CD14-positive monocyte (primary cell): ENCODE measurements at regions not wholly inside any gene's neighbourhood (a gene's known extent, or its start where the extent isn't known, plus 50 kb on each side); places are given as distances from the start of the nearest gene placed in this dataset.

Experiments used
- DNase-seq, 3 donors: peaks; one replicate each; pipeline ENCODE4 v3.0.0-alpha.2; 2011 to 2022
- H2AFZ ChIP-seq: 2 replicates; pipeline ENCODE4 v1.6.0; 2012; ENCODE audit warnings: mild to moderate bottlenecking, low read depth, low read length, inconsistent platforms; ENCODE audit not compliant: insufficient read depth, poor library complexity, severe bottlenecking
- H3K27ac ChIP-seq, 2 donors: 1 replicate in 1 of 2; 2 replicates in 1 of 2; pipeline ENCODE4 v1.5.1; 2012 to 2013; ENCODE audit warnings: low read length in 2 of 2, control low read depth in 1 of 2, inconsistent platforms in 1 of 2, low read depth in 1 of 2, mild to moderate bottlenecking in 1 of 2
- H3K27me3 ChIP-seq, 2 donors: one replicate each; pipeline versions ENCODE4 v1.6.0 to v1.6.1; 2011 to 2013; ENCODE audit warnings: low read length in 2 of 2; ENCODE audit not compliant: control insufficient read depth in 2 of 2, insufficient read depth in 2 of 2
- H3K36me3 ChIP-seq, 2 donors: replicated peaks in 1 of 2; 1 replicate in 1 of 2; 2 replicates in 1 of 2; pipeline versions ENCODE4 v1.5.1 to v1.6.1; 2012 to 2013; ENCODE audit warnings: low read length in 2 of 2, control low read depth in 1 of 2, inconsistent platforms in 1 of 2, mild to moderate bottlenecking in 1 of 2; ENCODE audit not compliant: insufficient read depth in 2 of 2, control insufficient read depth in 1 of 2
- H3K4me1 ChIP-seq, 2 donors: 1 replicate in 1 of 2; 2 replicates in 1 of 2; pipeline versions ENCODE4 v1.5.1 to v1.6.1; 2012 to 2013; ENCODE audit warnings: low read length in 2 of 2, control low read depth in 1 of 2, inconsistent platforms in 1 of 2, mild to moderate bottlenecking in 1 of 2, moderate library complexity in 1 of 2; ENCODE audit not compliant: insufficient read depth in 2 of 2, control insufficient read depth in 1 of 2
- H3K4me2 ChIP-seq: replicated peaks from 2 replicates; pipeline ENCODE3; 2012; ENCODE audit warnings: low read length, moderate library complexity, mild to moderate bottlenecking; ENCODE audit not compliant: poor library complexity, severe bottlenecking; ENCODE audit errors: extremely low read depth
- H3K4me3 ChIP-seq, 3 experiments: fragments of 200-600 bp in 1 of 3; sonication (generic) in 1 of 3; replicated peaks in 1 of 3; 1 replicate in 2 of 3; 2 replicates in 1 of 3; pipeline ENCODE4 v1.5.1; 2011 to 2013; ENCODE audit warnings: low read length in 3 of 3, mild to moderate bottlenecking in 3 of 3, control low read depth in 2 of 3, low read depth in 2 of 3, inconsistent platforms in 1 of 3, moderate library complexity in 1 of 3
- H3K79me2 ChIP-seq: 2 replicates; pipeline ENCODE4 v1.6.0; 2012; ENCODE audit warnings: mild to moderate bottlenecking, control low read depth, inconsistent platforms, low read length, moderate library complexity; ENCODE audit not compliant: insufficient read depth
- H3K9ac ChIP-seq: 2 replicates; pipeline ENCODE4 v1.6.0; 2017; ENCODE audit warnings: low read length, mild to moderate bottlenecking; ENCODE audit not compliant: insufficient read depth, poor library complexity, severe bottlenecking
- H3K9me3 ChIP-seq, 2 donors: replicated peaks in 1 of 2; 1 replicate in 1 of 2; 2 replicates in 1 of 2; pipeline versions ENCODE4 v1.5.1 to v1.6.1; 2012 to 2013; ENCODE audit warnings: low read length in 2 of 2, control low read depth in 1 of 2; ENCODE audit not compliant: control insufficient read depth in 1 of 2, insufficient read depth in 1 of 2
- H4K20me1 ChIP-seq: 2 replicates; pipeline ENCODE4 v1.6.0; 2012; ENCODE audit warnings: mild to moderate bottlenecking, low read length, control low read depth, moderate library complexity; ENCODE audit not compliant: insufficient read depth
- H3K27ac Mint-ChIP-seq, 7 donors: one replicate each; pipeline ENCODE4 v1.8.0; 2020; ENCODE audit warnings: mild to moderate bottlenecking in 7 of 7, mixed read lengths in 7 of 7, moderate library complexity in 6 of 7, inconsistent platforms in 2 of 7
- H3K27me3 Mint-ChIP-seq, 3 donors: one replicate each; pipeline ENCODE4 v1.8.0; 2021 to 2022; ENCODE audit warnings: low read depth in 3 of 3, mild to moderate bottlenecking in 3 of 3, mixed read lengths in 3 of 3, moderate library complexity in 3 of 3, inconsistent platforms in 1 of 3
- H3K36me3 Mint-ChIP-seq, 2 donors: one replicate each; pipeline ENCODE4 v1.8.0; 2020; ENCODE audit warnings: mixed read lengths in 2 of 2, inconsistent platforms in 1 of 2, mild to moderate bottlenecking in 1 of 2
- H3K4me1 Mint-ChIP-seq: one replicate; pipeline ENCODE4 v1.8.0; 2020; ENCODE audit warnings: mild to moderate bottlenecking, mixed read lengths
- H3K4me3 Mint-ChIP-seq, 2 donors: one replicate each; pipeline ENCODE4 v1.8.0; 2020; ENCODE audit warnings: mild to moderate bottlenecking in 2 of 2, mixed read lengths in 2 of 2, moderate library complexity in 1 of 2
- H3K9me3 Mint-ChIP-seq, 7 donors: one replicate each; pipeline ENCODE4 v1.8.0; 2020 to 2022; ENCODE audit warnings: mixed read lengths in 7 of 7, mild to moderate bottlenecking in 6 of 7, moderate library complexity in 6 of 7, inconsistent platforms in 2 of 7
- CTCF ChIP-seq: fragments of 200-600 bp; IDR thresholded peaks from one replicate; pipeline ENCODE4 v1.8.0; 2022; ENCODE audit warnings: antibody characterized with exemption, mild to moderate bottlenecking
- WGBS: methylation state at CpG from one replicate; pipeline ENCODE4 v1.1.5; 2013; ENCODE audit warnings: missing lambda C conversion rate; ENCODE audit not compliant: insufficient coverage; 5-methylcytosine and 5-hydroxymethylcytosine counted together
- intact Hi-C, 2 donors: fragments of 100-400 bp; cut with micrococcal nuclease; formaldehyde crosslinking; loops; one replicate each; pipeline versions ENCODE4 v1.15.0 to v1.15.1; 2023

DNA sequence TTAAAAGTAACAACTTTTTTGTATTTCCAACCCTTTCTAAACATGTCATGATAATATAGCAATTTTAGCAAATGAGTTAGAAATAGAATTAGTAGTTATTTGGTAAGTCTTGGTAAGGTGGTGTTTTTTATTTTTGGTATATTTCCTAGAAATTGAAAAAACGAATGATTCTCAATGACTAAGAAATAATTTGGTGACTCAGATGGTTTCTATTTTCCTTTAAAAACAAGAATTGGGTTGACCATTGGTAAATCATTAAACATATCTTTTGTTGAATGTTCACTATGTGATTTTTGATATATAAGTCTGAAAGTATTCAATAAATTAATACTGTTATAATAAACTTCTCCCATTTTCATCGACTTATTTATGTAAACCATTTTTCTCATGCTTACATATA lies 206.2 kb upstream of the BANK1 start:
- Histone ChIP-seq H3K4me1 (no peaks in the 10 kb centered on the region), H3K9me3 (peaks cover 6 to 8% of the 10 kb centered on the region in 2 donors), H3K36me3 (no peaks in the 10 kb centered on the region), H3K4me3 (no peak overlapping the region), H3K4me2 (no peak overlapping the region), H4K20me1 (no peaks in the 10 kb centered on the region), H3K9ac (no peak overlapping the region), H3K27me3 (no peaks in the 10 kb centered on the region), H3K79me2 (no peaks in the 10 kb centered on the region), H3K27ac (no peak overlapping the region), H2AFZ (no peak overlapping the region)
- peaks cover 7 to 11% (median 9%) of the 10 kb centered on the region in 7 donors for H3K9me3 Mint-ChIP-seq
- H3K27ac Mint-ChIP-seq, result no peak overlapping the region
- no peak for TF ChIP-seq CTCF
- DNase-seq, result no peak
- H3K4me1 Mint-ChIP-seq, result no peaks in the 10 kb centered on the region
- no CpG with 5 or more reads among the region's 2 CpGs for WGBS
- H3K36me3 Mint-ChIP-seq, result no peaks in the 10 kb centered on the region
- no peak overlapping the region for H3K4me3 Mint-ChIP-seq
- peaks cover 0 to 3% (median 1%) of the 10 kb centered on the region in 3 donors for H3K27me3 Mint-ChIP-seq
- intact Hi-C loops, result no loop called here

GRCh38 chr4:101563126-101563525 lies 215.8 kb upstream of the PPP3CA start:
- no peaks in the 10 kb centered on the region for H3K79me2 ChIP-seq
- no peak overlapping the region for H3K27ac ChIP-seq
- H3K27me3 Mint-ChIP-seq, result no peaks in the 10 kb centered on the region
- H3K27me3 ChIP-seq, result no peaks in the 10 kb centered on the region
- H3K9me3 Mint-ChIP-seq, result peaks cover 0 to 12% (median 3%) of the 10 kb centered on the region in 7 donors
- no peak for DNase-seq
- no peak overlapping the region for H3K4me3 ChIP-seq
- H3K4me1 Mint-ChIP-seq, result no peaks in the 10 kb centered on the region
- H3K4me2 ChIP-seq, result no peak overlapping the region
- no peak for TF ChIP-seq CTCF
- no peaks in the 10 kb centered on the region for H3K36me3 Mint-ChIP-seq
- H3K9ac ChIP-seq, result no peak overlapping the region
- H3K4me3 Mint-ChIP-seq, result no peak overlapping the region
- no peaks in the 10 kb centered on the region for H3K4me1 ChIP-seq
- intact Hi-C loops, result no loop called here
- H3K36me3 ChIP-seq, result no peaks in the 10 kb centered on the region
- H2AFZ ChIP-seq, result no peak overlapping the region
- no peaks in the 10 kb centered on the region for H4K20me1 ChIP-seq
- H3K9me3 ChIP-seq, result peaks cover 0 to 2% of the 10 kb centered on the region in 2 donors
- no peak overlapping the region for H3K27ac Mint-ChIP-seq
- no CpG with 5 or more reads among the region's 5 CpGs for WGBS
